ENCODE measurements at regions not wholly inside any gene's neighbourhood (a gene's known extent, or its start where the extent isn't known, plus 50 kb on each side); places are given as distances from the start of the nearest gene placed in this dataset.
"Not testable (repeated sequence)": the region's sequence is repeated elsewhere in the genome, so short reads cannot be mapped to it uniquely, and the experiment has no call there.

DNA sequence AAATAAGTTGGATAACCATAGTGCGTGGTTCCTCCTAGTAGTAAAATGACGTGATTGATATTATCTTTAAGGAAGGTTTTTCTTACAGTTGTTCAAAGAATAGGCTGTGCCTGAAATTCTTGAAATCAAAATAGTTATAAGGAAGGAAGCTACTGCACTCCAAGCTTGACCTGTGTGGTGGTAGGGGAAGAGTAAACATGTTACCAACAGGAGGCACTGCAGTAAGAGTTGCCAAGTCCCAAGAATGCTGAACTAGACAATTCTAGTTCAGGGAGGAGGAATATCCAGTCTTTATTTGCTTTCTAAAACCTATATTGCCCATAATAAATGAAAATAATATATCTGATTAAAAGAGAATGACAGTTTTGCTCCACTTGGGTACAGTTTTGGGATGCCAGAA lies 764.5 kb downstream of the TMTC2 start:
- TF ChIP-seq POLR2AphosphoS5 (IDR thresholded peaks at IDR 0.05) (no peak), EP300 (IDR thresholded peaks at IDR 0.05) (no peak), POLR2A (IDR thresholded peaks at IDR 0.05) (no peak)
- TF ChIP-seq, protein P1, sequence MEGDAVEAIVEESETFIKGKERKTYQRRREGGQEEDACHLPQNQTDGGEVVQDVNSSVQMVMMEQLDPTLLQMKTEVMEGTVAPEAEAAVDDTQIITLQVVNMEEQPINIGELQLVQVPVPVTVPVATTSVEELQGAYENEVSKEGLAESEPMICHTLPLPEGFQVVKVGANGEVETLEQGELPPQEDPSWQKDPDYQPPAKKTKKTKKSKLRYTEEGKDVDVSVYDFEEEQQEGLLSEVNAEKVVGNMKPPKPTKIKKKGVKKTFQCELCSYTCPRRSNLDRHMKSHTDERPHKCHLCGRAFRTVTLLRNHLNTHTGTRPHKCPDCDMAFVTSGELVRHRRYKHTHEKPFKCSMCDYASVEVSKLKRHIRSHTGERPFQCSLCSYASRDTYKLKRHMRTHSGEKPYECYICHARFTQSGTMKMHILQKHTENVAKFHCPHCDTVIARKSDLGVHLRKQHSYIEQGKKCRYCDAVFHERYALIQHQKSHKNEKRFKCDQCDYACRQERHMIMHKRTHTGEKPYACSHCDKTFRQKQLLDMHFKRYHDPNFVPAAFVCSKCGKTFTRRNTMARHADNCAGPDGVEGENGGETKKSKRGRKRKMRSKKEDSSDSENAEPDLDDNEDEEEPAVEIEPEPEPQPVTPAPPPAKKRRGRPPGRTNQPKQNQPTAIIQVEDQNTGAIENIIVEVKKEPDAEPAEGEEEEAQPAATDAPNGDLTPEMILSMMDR (IDR thresholded peaks at IDR 0.05) = no peak
- H3K27ac ChIP-seq = no peak overlapping the region
- H3K36me3 ChIP-seq = no peaks in the 10 kb centered on the region
- no peak overlapping the region for H3K4me3 ChIP-seq
- 79 to 89% methylated on average over 2 of the region's 2 CpGs for WGBS, 2 donors
- no peaks in the 10 kb centered on the region for H3K4me1 ChIP-seq
- intact Hi-C loops (cut with DNase I) = no loop called here
- DNase-seq = no peak
- no peaks in the 10 kb centered on the region for H3K27me3 ChIP-seq
- H3K9me3 ChIP-seq = no peaks in the 10 kb centered on the region

DNA sequence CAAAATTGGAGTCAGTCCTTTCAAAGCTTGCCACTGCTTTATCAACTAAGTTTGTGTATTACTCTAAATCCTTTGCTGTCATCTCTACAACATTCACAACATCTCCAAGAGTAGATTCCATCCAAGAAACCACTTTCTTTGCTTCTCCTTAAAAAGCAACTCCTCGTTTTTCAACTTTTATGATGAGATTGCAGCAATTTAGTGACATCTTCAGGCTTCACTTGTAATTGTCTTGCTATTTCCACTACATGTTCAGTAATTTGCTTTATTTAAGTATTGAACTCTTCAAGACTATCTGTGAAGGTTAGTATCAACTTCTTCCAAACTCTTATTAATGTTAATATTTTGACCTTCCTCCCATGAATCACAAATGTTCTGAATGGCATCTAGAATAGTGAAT lies 747.9 kb downstream of the TMTC2 start:
- no peaks in the 10 kb centered on the region for H3K4me1 ChIP-seq
- no peak overlapping the region for H3K4me3 ChIP-seq
- no peak for TF ChIP-seq POLR2AphosphoS5 (IDR thresholded peaks at IDR 0.05)
- no peak for TF ChIP-seq POLR2A (IDR thresholded peaks at IDR 0.05)
- no peak for TF ChIP-seq EP300 (IDR thresholded peaks at IDR 0.05)
- TF ChIP-seq, protein P1 (IDR thresholded peaks at IDR 0.05) = no peak
- intact Hi-C loops (cut with DNase I) = no loop called here
- no peak overlapping the region for H3K27ac ChIP-seq
- H3K27me3 ChIP-seq = no peaks in the 10 kb centered on the region
- WGBS, 2 donors = 11 to 51% methylated on average over 1 of the region's 1 CpG
- H3K36me3 ChIP-seq = no peaks in the 10 kb centered on the region
- no peak for DNase-seq
- peaks cover 0 to 4% (median 0%) of the 10 kb centered on the region in 4 donors for H3K9me3 ChIP-seq

- TF ChIP-seq, protein P1 (IDR thresholded peaks at IDR 0.05) = no peak
- TF ChIP-seq EP300 (IDR thresholded peaks at IDR 0.05) (no peak), POLR2A (IDR thresholded peaks at IDR 0.05) (no peak), POLR2AphosphoS5 (IDR thresholded peaks at IDR 0.05) (no peak)
- no peaks in the 10 kb centered on the region for H3K4me1 ChIP-seq
- whole genome bisulfite sequencing, 2 donors = 88 to 89% methylated on average over 3 of the region's 3 CpGs
- intact Hi-C loops (cut with DNase I) = no loop called here
- no peak overlapping the region for H3K27ac ChIP-seq
- no peaks in the 10 kb centered on the region for H3K36me3 ChIP-seq
- no peaks in the 10 kb centered on the region for H3K27me3 ChIP-seq
- no peak overlapping the region for H3K4me3 ChIP-seq
- DNase-seq = no peak
- H3K9me3 ChIP-seq = peaks cover 0 to 4% (median 0%) of the 10 kb centered on the region in 4 donors
Measured at GRCh38 chr12:83432176-83432719, 745.5 kb downstream of the TMTC2 start.

- H3K9me3 ChIP-seq; DNase-seq; H3K4me3 ChIP-seq; H3K27ac ChIP-seq; H3K36me3 ChIP-seq; H3K27me3 ChIP-seq; intact Hi-C loops (cut with DNase I); H3K4me1 ChIP-seq: not testable (repeated sequence)
- WGBS, 2 donors = 85 to 87% methylated on average over 2 of the region's 2 CpGs
Measured at GRCh38 chr12:83427586-83428136, 741.0 kb downstream of the TMTC2 start.

DNA sequence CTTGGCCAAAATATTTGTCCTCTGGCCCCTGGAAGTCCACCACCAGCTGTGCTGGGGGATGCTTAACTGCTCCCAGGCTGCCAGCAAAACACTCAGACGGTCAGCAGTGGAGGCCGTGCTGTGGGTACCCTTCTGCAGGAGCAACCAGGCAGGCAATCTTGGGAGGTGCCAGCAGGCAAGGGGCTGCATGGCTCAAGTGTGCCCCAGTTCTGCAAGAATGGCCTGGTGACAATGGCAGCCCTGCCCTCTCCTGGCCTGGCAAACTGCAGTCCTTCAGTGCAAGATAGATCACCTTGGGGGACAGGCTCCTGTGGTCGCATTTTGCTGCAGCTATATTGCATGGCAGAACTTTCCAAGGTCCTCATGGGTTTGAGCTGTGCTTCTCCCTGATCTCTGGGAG lies 728.3 kb downstream of the TMTC2 start:
- Histone ChIP-seq H3K4me3 (no peak overlapping the region), H3K36me3 (no peaks in the 10 kb centered on the region), H3K4me1 (no peaks in the 10 kb centered on the region), H3K27ac (no peak overlapping the region), H3K27me3 (no peaks in the 10 kb centered on the region), H3K9me3 (no peaks in the 10 kb centered on the region)
- TF ChIP-seq POLR2A (IDR thresholded peaks at IDR 0.05) (no peak), EP300 (IDR thresholded peaks at IDR 0.05) (no peak), POLR2AphosphoS5 (IDR thresholded peaks at IDR 0.05) (no peak)
- TF ChIP-seq, protein P1 (IDR thresholded peaks at IDR 0.05) = no peak
- no peak for DNase-seq
- intact Hi-C loops (cut with DNase I) = no loop called here
- WGBS, 2 donors = 80 to 83% methylated on average over 3 of the region's 3 CpGs

Measured in sigmoid colon (tissue), 6 donors.